Esophagus squamous epithelium (tissue), 4 donors: ENCODE measurements at regions not wholly inside any gene's neighbourhood (a gene's known extent, or its start where the extent isn't known, plus 50 kb on each side); places are given as distances from the start of the nearest gene placed in this dataset.

Experiments
- POLR2A ChIP-seq, 4 donors: fragments of 450-650 bp; IDR thresholded peaks; one replicate each; pipeline ENCODE4 v1.6.1; 2017; ENCODE audit warnings: antibody characterized with exemption in 4 of 4, mild to moderate bottlenecking in 4 of 4, moderate library complexity in 3 of 4
- TF ChIP-seq, protein P1 (sequence below), 6 experiments: fragments of 450-650 bp in 4 of 6; fragments of 200-600 bp in 2 of 6; sonication (generic) in 2 of 6; IDR thresholded peaks; one replicate each; pipeline ENCODE4 v1.5.1; 2016 to 2019; ENCODE audit warnings: antibody characterized with exemption in 6 of 6, mild to moderate bottlenecking in 4 of 6, moderate library complexity in 4 of 6

DNA sequence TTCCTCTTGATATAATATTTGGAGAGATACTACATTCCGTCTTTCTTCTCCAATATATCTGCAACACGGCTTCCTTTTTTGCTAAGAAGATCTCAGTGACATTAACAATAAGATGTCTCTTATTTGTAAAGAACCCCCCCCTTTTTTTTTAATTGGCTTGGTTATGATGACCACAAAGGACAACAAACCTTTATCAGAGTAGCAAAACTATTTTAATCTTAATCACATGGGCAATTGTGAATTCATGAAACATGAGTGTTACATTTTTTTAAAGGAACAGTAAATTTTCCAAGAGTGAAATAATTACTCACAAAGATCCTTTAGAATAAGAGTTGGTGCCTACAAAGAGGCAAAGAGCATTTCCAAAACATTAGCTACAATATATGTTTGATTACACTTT, 554.1 kb downstream of the MAT2B start:
- TF ChIP-seq, protein P1, sequence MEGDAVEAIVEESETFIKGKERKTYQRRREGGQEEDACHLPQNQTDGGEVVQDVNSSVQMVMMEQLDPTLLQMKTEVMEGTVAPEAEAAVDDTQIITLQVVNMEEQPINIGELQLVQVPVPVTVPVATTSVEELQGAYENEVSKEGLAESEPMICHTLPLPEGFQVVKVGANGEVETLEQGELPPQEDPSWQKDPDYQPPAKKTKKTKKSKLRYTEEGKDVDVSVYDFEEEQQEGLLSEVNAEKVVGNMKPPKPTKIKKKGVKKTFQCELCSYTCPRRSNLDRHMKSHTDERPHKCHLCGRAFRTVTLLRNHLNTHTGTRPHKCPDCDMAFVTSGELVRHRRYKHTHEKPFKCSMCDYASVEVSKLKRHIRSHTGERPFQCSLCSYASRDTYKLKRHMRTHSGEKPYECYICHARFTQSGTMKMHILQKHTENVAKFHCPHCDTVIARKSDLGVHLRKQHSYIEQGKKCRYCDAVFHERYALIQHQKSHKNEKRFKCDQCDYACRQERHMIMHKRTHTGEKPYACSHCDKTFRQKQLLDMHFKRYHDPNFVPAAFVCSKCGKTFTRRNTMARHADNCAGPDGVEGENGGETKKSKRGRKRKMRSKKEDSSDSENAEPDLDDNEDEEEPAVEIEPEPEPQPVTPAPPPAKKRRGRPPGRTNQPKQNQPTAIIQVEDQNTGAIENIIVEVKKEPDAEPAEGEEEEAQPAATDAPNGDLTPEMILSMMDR (IDR thresholded peaks at IDR 0.05), result no peak
- no peak for TF ChIP-seq POLR2A (IDR thresholded peaks at IDR 0.05)
